ENCODE measurements at regions not wholly inside any gene's neighbourhood (a gene's known extent, or its start where the extent isn't known, plus 50 kb on each side); places are given as distances from the start of the nearest gene placed in this dataset.

DNA sequence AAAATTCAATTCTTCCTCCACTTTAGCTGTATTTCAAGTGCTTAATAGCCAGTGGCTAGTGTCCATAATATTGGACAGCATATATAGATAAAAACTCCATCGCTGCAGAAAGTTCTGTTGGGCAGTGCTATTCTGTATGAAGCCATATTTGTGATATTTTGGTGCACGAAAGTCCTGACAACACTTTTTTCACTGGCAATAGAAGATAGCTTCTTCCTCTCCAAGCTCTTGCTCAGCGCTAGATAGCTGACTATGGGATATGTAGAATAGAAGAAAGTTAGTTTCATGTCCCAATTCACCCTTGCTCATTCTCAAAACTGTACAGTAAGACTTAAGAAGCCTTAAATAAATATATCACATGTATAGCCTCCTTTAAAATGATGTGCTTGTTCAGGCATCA is 269.9 kb downstream of the TLR4 start:
- no peak for TF ChIP-seq POLR2A (IDR thresholded peaks at IDR 0.05; ENCODE audit: low read depth)
- TF ChIP-seq, protein P1, sequence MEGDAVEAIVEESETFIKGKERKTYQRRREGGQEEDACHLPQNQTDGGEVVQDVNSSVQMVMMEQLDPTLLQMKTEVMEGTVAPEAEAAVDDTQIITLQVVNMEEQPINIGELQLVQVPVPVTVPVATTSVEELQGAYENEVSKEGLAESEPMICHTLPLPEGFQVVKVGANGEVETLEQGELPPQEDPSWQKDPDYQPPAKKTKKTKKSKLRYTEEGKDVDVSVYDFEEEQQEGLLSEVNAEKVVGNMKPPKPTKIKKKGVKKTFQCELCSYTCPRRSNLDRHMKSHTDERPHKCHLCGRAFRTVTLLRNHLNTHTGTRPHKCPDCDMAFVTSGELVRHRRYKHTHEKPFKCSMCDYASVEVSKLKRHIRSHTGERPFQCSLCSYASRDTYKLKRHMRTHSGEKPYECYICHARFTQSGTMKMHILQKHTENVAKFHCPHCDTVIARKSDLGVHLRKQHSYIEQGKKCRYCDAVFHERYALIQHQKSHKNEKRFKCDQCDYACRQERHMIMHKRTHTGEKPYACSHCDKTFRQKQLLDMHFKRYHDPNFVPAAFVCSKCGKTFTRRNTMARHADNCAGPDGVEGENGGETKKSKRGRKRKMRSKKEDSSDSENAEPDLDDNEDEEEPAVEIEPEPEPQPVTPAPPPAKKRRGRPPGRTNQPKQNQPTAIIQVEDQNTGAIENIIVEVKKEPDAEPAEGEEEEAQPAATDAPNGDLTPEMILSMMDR (IDR thresholded peaks at IDR 0.05): no peak
- no peak for TF ChIP-seq POLR2AphosphoS5 (IDR thresholded peaks at IDR 0.05)

Measured in esophagus muscularis mucosa (tissue), 3 donors.